PC-3 (cell line): ENCODE measurements at regions not wholly inside any gene's neighbourhood (a gene's known extent, or its start where the extent isn't known, plus 50 kb on each side); places are given as distances from the start of the nearest gene placed in this dataset.

Experiments
- EZH2phosphoT487 ChIP-seq: fragments of 300-600 bp; sonication (generic); IDR thresholded peaks from 2 replicates; pipeline ENCODE4 v1.6.1; 2018; ENCODE audit warnings: mild to moderate bottlenecking, antibody characterized with exemption, low read length, borderline replicate concordance
- TF ChIP-seq, protein P1 (sequence below): fragments of 300-600 bp; sonication (generic); conservative IDR thresholded peaks from 2 replicates; pipeline ENCODE4 v1.5.1; 2017; ENCODE audit warnings: antibody characterized with exemption, low read depth, mild to moderate bottlenecking, low read length

DNA sequence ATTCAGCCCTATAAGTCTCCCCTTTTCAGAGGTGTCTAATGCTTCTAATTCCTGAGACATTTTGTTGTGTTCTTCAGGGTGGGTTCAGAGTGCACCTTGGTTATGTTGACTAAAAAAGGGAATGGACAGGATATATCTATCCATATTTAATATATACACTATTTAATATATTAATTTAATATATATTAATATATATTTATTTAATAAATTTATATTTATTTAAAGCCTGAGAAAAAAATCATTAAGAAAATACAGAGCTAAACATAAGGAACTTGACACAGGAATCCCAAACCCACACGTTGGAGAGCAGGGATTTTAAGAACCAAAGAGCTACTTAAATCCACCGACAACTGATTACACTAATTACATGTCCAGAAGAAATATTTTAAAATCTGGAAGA lies 674.2 kb upstream of the KIRREL3 start:
- TF ChIP-seq, protein P1, sequence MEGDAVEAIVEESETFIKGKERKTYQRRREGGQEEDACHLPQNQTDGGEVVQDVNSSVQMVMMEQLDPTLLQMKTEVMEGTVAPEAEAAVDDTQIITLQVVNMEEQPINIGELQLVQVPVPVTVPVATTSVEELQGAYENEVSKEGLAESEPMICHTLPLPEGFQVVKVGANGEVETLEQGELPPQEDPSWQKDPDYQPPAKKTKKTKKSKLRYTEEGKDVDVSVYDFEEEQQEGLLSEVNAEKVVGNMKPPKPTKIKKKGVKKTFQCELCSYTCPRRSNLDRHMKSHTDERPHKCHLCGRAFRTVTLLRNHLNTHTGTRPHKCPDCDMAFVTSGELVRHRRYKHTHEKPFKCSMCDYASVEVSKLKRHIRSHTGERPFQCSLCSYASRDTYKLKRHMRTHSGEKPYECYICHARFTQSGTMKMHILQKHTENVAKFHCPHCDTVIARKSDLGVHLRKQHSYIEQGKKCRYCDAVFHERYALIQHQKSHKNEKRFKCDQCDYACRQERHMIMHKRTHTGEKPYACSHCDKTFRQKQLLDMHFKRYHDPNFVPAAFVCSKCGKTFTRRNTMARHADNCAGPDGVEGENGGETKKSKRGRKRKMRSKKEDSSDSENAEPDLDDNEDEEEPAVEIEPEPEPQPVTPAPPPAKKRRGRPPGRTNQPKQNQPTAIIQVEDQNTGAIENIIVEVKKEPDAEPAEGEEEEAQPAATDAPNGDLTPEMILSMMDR = no peak
- TF ChIP-seq EZH2phosphoT487 = no peak
